HL-60 (cell line): ENCODE measurements at regions not wholly inside any gene's neighbourhood (a gene's known extent, or its start where the extent isn't known, plus 50 kb on each side); places are given as distances from the start of the nearest gene placed in this dataset.

Experiments
- CTCF ChIP-seq: IDR thresholded peaks from one replicate; pipeline ENCODE4 v1.5.1; 2011; ENCODE audit warnings: low read length, control low read depth, inconsistent platforms; ENCODE audit not compliant: insufficient read depth
- POLR2AphosphoS5 ChIP-seq: IDR thresholded peaks from 2 replicates; pipeline ENCODE4 v1.6.1; 2012; ENCODE audit warnings: low read depth
- REST ChIP-seq: IDR thresholded peaks from 2 replicates; pipeline ENCODE4 v1.6.1; 2012; ENCODE audit warnings: low read depth; ENCODE audit not compliant: insufficient replicate concordance

- TF ChIP-seq CTCF (no peak), POLR2AphosphoS5 (no peak), REST (no peak)
These were observed 494.5 kb downstream of the DIPK2A start for GRCh38 chr3:144466114-144466513.
